Panc1 (cell line): ENCODE measurements at regions not wholly inside any gene's neighbourhood (a gene's known extent, or its start where the extent isn't known, plus 50 kb on each side); places are given as distances from the start of the nearest gene placed in this dataset.

Experiments used
- ATAC-seq: fragments of 200-7000 bp; cut with Tn5 transposase; 2 replicates; pipeline ENCODE4 v1.9.1; 2020; ENCODE audit warnings: mild to moderate bottlenecking, moderate library complexity
- BruUV-seq: library from RNA; stranded (reverse); fragments of 400-500 nt; replicated peaks from 2 replicates; lab custom pipeline; 2021; lab: Mats Ljungman, UMichigan
- CTCF ChIA-PET: fragments of 300-600 bp; sonication (Branson Sonifier 250); formaldehyde crosslinking; loops from one replicate; lab custom pipeline; 2022; ENCODE audit warnings: antibody characterized with exemption; lab: Charles Lee
- POLR2A ChIA-PET: fragments of 300-600 bp; sonication (Branson Sonifier 250); formaldehyde crosslinking; loops from one replicate; lab custom pipeline; 2022; ENCODE audit warnings: antibody characterized with exemption; lab: Charles Lee
- DNase-seq: peaks from one replicate; pipeline ENCODE4 v3.0.0-alpha.2; 2010; ENCODE audit warnings: low read depth, low spot score
- H3K27ac ChIP-seq: 2 replicates; pipeline ENCODE4 v1.5.1; 2011; ENCODE audit warnings: mild to moderate bottlenecking, low read length, inconsistent platforms
- H3K27me3 ChIP-seq: fragments of 200-500 bp; sonication (Bioruptor generic); 2 replicates; pipeline ENCODE4 v1.6.0; 2014; ENCODE audit warnings: low read length, inconsistent platforms; ENCODE audit not compliant: control insufficient read depth, insufficient read depth
- H3K36me3 ChIP-seq: fragments of 200-500 bp; sonication (Bioruptor generic); 2 replicates; pipeline ENCODE4 v1.5.1; 2014; ENCODE audit warnings: inconsistent platforms, mild to moderate bottlenecking, low read length, moderate library complexity; ENCODE audit not compliant: control insufficient read depth, insufficient read depth
- H3K4me1 ChIP-seq: 2 replicates; pipeline ENCODE4 v1.5.1; 2011; ENCODE audit warnings: inconsistent platforms, mild to moderate bottlenecking, low read length, moderate library complexity; ENCODE audit not compliant: control insufficient read depth, insufficient read depth
- H3K4me3 ChIP-seq, 2 experiments: 2 replicates each; pipeline ENCODE4 v1.5.1; 2011 to 2012; ENCODE audit warnings: low read depth in 2 of 2, low read length in 2 of 2, mild to moderate bottlenecking in 2 of 2, inconsistent platforms in 1 of 2, moderate library complexity in 1 of 2
- H3K9me3 ChIP-seq: fragments of 200-500 bp; sonication (Bioruptor generic); 2 replicates; pipeline ENCODE4 v1.5.1; 2014; ENCODE audit warnings: low read depth, mild to moderate bottlenecking, inconsistent platforms, low read length, moderate library complexity; ENCODE audit not compliant: control insufficient read depth, insufficient read depth
- POLR2AphosphoS5 ChIP-seq: IDR thresholded peaks from 2 replicates; pipeline ENCODE4 v1.6.1; 2012; ENCODE audit warnings: mild to moderate bottlenecking, low read depth, low read length, moderate library complexity
- SIN3A ChIP-seq: IDR thresholded peaks from 2 replicates; pipeline ENCODE4 v1.6.1; 2012; ENCODE audit warnings: low read depth, mild to moderate bottlenecking, low read length, moderate library complexity, borderline replicate concordance; ENCODE audit not compliant: insufficient read depth
- TCF7L2 ChIP-seq: IDR thresholded peaks from 2 replicates; pipeline ENCODE4 v1.6.1; 2011; ENCODE audit warnings: mild to moderate bottlenecking, low read depth, low read length, inconsistent platforms
- in situ Hi-C: cut with HindIII; loops from 2 replicates; pipeline ENCODE4 v1.10.0; 2016; ENCODE audit warnings: low sequenced_read_pairs, low pct_unique_long_range_greater_than_20kb
- intact Hi-C: fragments of 100-400 bp; cut with micrococcal nuclease; formaldehyde crosslinking; loops from one replicate; pipeline ENCODE4 v1.10.0; 2022; ENCODE audit not compliant: unreplicated experiment
- TF ChIP-seq, protein P1 (sequence below), 2 experiments: IDR thresholded peaks; 2 replicates each; pipeline ENCODE4 v1.6.1; 2011 to 2012; ENCODE audit warnings: low read depth in 2 of 2, control low read depth in 1 of 2, low read length in 1 of 2, mild to moderate bottlenecking in 1 of 2, moderate library complexity in 1 of 2; ENCODE audit not compliant: insufficient read depth in 1 of 2
- TF ChIP-seq, protein P2 (sequence below): fragments of 450-650 bp; IDR thresholded peaks from 2 replicates; pipeline ENCODE4 v1.5.1; 2017; ENCODE audit warnings: mild to moderate bottlenecking

DNA sequence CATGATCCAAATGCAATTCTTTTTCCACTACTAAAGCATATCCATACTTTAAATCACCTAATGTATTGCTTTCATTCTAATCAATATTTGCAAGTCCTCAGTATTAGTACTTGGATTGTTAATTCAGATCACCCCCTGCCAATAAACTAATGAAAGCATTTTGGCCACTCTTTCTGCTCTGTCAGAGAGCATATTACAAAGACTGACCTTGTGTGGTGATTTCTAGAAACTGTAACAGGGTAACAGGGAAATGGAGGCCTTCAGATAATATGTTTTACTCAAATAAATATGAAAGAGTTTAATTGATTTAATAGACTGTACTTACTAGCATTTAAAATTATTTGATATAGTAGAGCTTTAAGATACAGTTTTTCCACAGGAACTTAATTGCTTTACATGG, 453.0 kb downstream of the KCNJ3 start:
- H3K36me3 ChIP-seq = no peaks in the 10 kb centered on the region
- no peaks in the 10 kb centered on the region; the same call in 1 of the 2 replicates for H3K9me3 ChIP-seq
- DNase-seq (no peak), ATAC-seq (no peak)
- no peak for TF ChIP-seq POLR2AphosphoS5
- no peak for TF ChIP-seq SIN3A
- no peak for TF ChIP-seq TCF7L2
- TF ChIP-seq, protein P1, sequence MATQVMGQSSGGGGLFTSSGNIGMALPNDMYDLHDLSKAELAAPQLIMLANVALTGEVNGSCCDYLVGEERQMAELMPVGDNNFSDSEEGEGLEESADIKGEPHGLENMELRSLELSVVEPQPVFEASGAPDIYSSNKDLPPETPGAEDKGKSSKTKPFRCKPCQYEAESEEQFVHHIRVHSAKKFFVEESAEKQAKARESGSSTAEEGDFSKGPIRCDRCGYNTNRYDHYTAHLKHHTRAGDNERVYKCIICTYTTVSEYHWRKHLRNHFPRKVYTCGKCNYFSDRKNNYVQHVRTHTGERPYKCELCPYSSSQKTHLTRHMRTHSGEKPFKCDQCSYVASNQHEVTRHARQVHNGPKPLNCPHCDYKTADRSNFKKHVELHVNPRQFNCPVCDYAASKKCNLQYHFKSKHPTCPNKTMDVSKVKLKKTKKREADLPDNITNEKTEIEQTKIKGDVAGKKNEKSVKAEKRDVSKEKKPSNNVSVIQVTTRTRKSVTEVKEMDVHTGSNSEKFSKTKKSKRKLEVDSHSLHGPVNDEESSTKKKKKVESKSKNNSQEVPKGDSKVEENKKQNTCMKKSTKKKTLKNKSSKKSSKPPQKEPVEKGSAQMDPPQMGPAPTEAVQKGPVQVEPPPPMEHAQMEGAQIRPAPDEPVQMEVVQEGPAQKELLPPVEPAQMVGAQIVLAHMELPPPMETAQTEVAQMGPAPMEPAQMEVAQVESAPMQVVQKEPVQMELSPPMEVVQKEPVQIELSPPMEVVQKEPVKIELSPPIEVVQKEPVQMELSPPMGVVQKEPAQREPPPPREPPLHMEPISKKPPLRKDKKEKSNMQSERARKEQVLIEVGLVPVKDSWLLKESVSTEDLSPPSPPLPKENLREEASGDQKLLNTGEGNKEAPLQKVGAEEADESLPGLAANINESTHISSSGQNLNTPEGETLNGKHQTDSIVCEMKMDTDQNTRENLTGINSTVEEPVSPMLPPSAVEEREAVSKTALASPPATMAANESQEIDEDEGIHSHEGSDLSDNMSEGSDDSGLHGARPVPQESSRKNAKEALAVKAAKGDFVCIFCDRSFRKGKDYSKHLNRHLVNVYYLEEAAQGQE (IDR thresholded peaks at IDR 0.05; ENCODE audit: insufficient read depth in 1 of 2, low read depth in 2 of 2, low read length in 1 of 2) = no peak
- TF ChIP-seq, protein P2, sequence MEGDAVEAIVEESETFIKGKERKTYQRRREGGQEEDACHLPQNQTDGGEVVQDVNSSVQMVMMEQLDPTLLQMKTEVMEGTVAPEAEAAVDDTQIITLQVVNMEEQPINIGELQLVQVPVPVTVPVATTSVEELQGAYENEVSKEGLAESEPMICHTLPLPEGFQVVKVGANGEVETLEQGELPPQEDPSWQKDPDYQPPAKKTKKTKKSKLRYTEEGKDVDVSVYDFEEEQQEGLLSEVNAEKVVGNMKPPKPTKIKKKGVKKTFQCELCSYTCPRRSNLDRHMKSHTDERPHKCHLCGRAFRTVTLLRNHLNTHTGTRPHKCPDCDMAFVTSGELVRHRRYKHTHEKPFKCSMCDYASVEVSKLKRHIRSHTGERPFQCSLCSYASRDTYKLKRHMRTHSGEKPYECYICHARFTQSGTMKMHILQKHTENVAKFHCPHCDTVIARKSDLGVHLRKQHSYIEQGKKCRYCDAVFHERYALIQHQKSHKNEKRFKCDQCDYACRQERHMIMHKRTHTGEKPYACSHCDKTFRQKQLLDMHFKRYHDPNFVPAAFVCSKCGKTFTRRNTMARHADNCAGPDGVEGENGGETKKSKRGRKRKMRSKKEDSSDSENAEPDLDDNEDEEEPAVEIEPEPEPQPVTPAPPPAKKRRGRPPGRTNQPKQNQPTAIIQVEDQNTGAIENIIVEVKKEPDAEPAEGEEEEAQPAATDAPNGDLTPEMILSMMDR = no peak
- no peak overlapping the region for H3K4me3 ChIP-seq
- H3K27me3 ChIP-seq = no peaks in the 10 kb centered on the region
- in situ Hi-C loops = no loop called here
- intact Hi-C loops = no loop called here
- ChIA-PET POLR2A (no interaction called here), CTCF (no interaction called here)
- no TSS peak for BruUV-seq
- no peaks in the 10 kb centered on the region for H3K4me1 ChIP-seq
- H3K27ac ChIP-seq = no peak overlapping the region

DNA sequence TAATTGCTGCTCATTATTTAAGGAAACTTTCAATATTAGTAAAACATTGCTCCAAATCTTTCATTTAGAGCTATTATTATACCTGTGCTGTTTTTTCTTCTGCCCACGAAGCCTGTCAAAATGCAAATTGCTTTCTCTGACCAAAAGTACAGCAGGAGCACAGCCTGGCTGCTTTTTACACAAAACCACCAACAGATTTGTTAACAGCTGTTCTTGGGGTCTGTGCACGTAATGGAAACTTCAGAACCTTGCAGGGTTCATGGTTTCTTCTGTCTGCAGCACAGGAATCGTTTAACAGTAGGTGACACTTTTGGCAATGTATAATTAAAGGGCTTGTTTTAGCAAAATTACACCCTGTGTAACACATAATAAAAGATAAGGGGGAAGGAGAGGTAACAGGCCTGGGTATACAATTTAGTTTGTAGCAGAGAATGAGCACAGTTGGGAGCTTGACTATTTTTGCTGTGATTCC, 447.3 kb downstream of the KCNJ3 start:
- H3K4me3 ChIP-seq = no peak overlapping the region
- in situ Hi-C loops = no loop called here

More for the DNA sequence above, 447.3 kb downstream of the KCNJ3 start:
- H3K27me3 ChIP-seq = no peaks in the 10 kb centered on the region
- H3K9me3 ChIP-seq = no peaks in the 10 kb centered on the region
- H3K27ac ChIP-seq = no peak overlapping the region
- no TSS peak for BruUV-seq
- TF ChIP-seq, protein P2 = no peak
- TF ChIP-seq POLR2AphosphoS5 (no peak), TCF7L2 (no peak), SIN3A (no peak)
- TF ChIP-seq, protein P1 (IDR thresholded peaks at IDR 0.05; ENCODE audit: insufficient read depth in 1 of 2, low read depth in 2 of 2, low read length in 1 of 2) = no peak
- no peaks in the 10 kb centered on the region for H3K36me3 ChIP-seq
- ChIA-PET POLR2A (no interaction called here), CTCF (no interaction called here)
- DNase-seq (no peak), ATAC-seq (no peak)
- no peaks in the 10 kb centered on the region for H3K4me1 ChIP-seq
- intact Hi-C loops = no loop called here
